Stimulated activated naive CD8-positive, alpha-beta T cell treated with anti-CD3 and anti-CD28 coated beads, Interleukin-15, amount 100 ng/mL, for 72 hours (primary cell): ENCODE measurements at regions not wholly inside any gene's neighbourhood (a gene's known extent, or its start where the extent isn't known, plus 50 kb on each side); places are given as distances from the start of the nearest gene placed in this dataset.
"Not testable (repeated sequence)": the region's sequence is repeated elsewhere in the genome, so short reads cannot be mapped to it uniquely, and the experiment has no call there.

Experiments used
- ATAC-seq: fragments of 150-1000 bp; cut with Tn5 transposase; 2 replicates; pipeline ENCODE4 v1.10.0; 2021; ENCODE audit warnings: mild to moderate bottlenecking, moderate library complexity
- DNase-seq, 2 donors: peaks; one replicate each; pipeline ENCODE4 v3.0.0; 2021 to 2022
- H3K27ac Mint-ChIP-seq, 2 donors: one replicate each; pipeline ENCODE4 v1.8.0; 2022; ENCODE audit warnings: mild to moderate bottlenecking in 2 of 2, mixed read lengths in 2 of 2, moderate library complexity in 2 of 2
- H3K27me3 Mint-ChIP-seq: one replicate; pipeline ENCODE4 v1.8.0; 2022; ENCODE audit warnings: mixed read lengths
- H3K4me1 Mint-ChIP-seq: one replicate; pipeline ENCODE4 v1.8.0; 2022; ENCODE audit warnings: mild to moderate bottlenecking, mixed read lengths
- H3K4me3 Mint-ChIP-seq, 2 donors: one replicate each; pipeline ENCODE4 v1.8.0; 2022; ENCODE audit warnings: mild to moderate bottlenecking in 2 of 2, mixed read lengths in 2 of 2, moderate library complexity in 1 of 2
- H3K9me3 Mint-ChIP-seq, 2 donors: one replicate each; pipeline ENCODE4 v1.8.0; 2022; ENCODE audit warnings: mixed read lengths in 2 of 2

- DNase-seq (no peak), ATAC-seq (no peak)
- H3K4me1 Mint-ChIP-seq: no peaks in the 10 kb centered on the region
- peaks cover 0 to 8% of the 10 kb centered on the region in 2 donors for H3K9me3 Mint-ChIP-seq
- H3K27me3 Mint-ChIP-seq: no peaks in the 10 kb centered on the region
- H3K27ac Mint-ChIP-seq: no peak overlapping the region
- no peak overlapping the region for H3K4me3 Mint-ChIP-seq
These were observed 411.4 kb upstream of the PDZRN3 start for GRCh38 chr3:74036102-74036501.

GRCh38 chr3:74033806-74034205, 409.1 kb upstream of the PDZRN3 start:
- ATAC-seq (no peak), DNase-seq (no peak)
- no peaks in the 10 kb centered on the region for H3K9me3 Mint-ChIP-seq
- no peak overlapping the region for H3K4me3 Mint-ChIP-seq
- no peaks in the 10 kb centered on the region for H3K4me1 Mint-ChIP-seq
- H3K27ac Mint-ChIP-seq: no peak overlapping the region
- H3K27me3 Mint-ChIP-seq: no peaks in the 10 kb centered on the region

- no peak for ATAC-seq
- no peaks in the 10 kb centered on the region for H3K4me1 Mint-ChIP-seq
These were observed 408.6 kb upstream of the PDZRN3 start for GRCh38 chr3:74033381-74033780.

GRCh38 chr3:74027121-74027520, 402.4 kb upstream of the PDZRN3 start:
- DNase-seq: no peak
- ATAC-seq: no peak
- Mint-ChIP-seq H3K4me3 (no peak overlapping the region), H3K27me3 (no peaks in the 10 kb centered on the region), H3K4me1 (no peaks in the 10 kb centered on the region), H3K27ac (no peak overlapping the region), H3K9me3 (peaks cover 0 to 5% of the 10 kb centered on the region in 2 donors)

More at GRCh38 chr3:74033381-74033780, 408.6 kb upstream of the PDZRN3 start:
- DNase-seq: no peak
- no peaks in the 10 kb centered on the region for H3K27me3 Mint-ChIP-seq
- no peak overlapping the region for H3K4me3 Mint-ChIP-seq
- no peak overlapping the region for H3K27ac Mint-ChIP-seq
- no peaks in the 10 kb centered on the region for H3K9me3 Mint-ChIP-seq

GRCh38 chr3:74023395-74023794, 398.7 kb upstream of the PDZRN3 start:
- DNase-seq: no peak

GRCh38 chr3:74021449-74021848, 396.7 kb upstream of the PDZRN3 start:
- no peaks in the 10 kb centered on the region for H3K27me3 Mint-ChIP-seq
- H3K27ac Mint-ChIP-seq: no peak overlapping the region
- no peak overlapping the region for H3K4me3 Mint-ChIP-seq
- peaks cover 0 to 5% of the 10 kb centered on the region in 2 donors for H3K9me3 Mint-ChIP-seq
- H3K4me1 Mint-ChIP-seq: no peaks in the 10 kb centered on the region
- ATAC-seq (no peak), DNase-seq (no peak)

More at GRCh38 chr3:74023395-74023794, 398.7 kb upstream of the PDZRN3 start:
- H3K9me3 Mint-ChIP-seq: peaks cover 0 to 5% of the 10 kb centered on the region in 2 donors
- no peaks in the 10 kb centered on the region for H3K27me3 Mint-ChIP-seq
- no peak overlapping the region for H3K4me3 Mint-ChIP-seq
- ATAC-seq: no peak
- no peak overlapping the region for H3K27ac Mint-ChIP-seq
- H3K4me1 Mint-ChIP-seq: no peaks in the 10 kb centered on the region

GRCh38 chr3:74009961-74010844, 385.5 kb upstream of the PDZRN3 start:
- no peak for ATAC-seq
- DNase-seq: no peak
- H3K27ac Mint-ChIP-seq: no peak overlapping the region
- no peaks in the 10 kb centered on the region for H3K4me1 Mint-ChIP-seq
- H3K27me3 Mint-ChIP-seq: no peaks in the 10 kb centered on the region
- H3K4me3 Mint-ChIP-seq: no peak overlapping the region
- H3K9me3 Mint-ChIP-seq: peaks cover 5 to 12% of the 10 kb centered on the region in 2 donors

GRCh38 chr3:74004386-74004785, 379.6 kb upstream of the PDZRN3 start:
- H3K27me3 Mint-ChIP-seq: no peaks in the 10 kb centered on the region
- H3K4me3 Mint-ChIP-seq: no peak overlapping the region
- H3K4me1 Mint-ChIP-seq: no peaks in the 10 kb centered on the region
- no peak overlapping the region for H3K27ac Mint-ChIP-seq
- DNase-seq (no peak), ATAC-seq (no peak)
- peaks cover 0 to 5% of the 10 kb centered on the region in 2 donors for H3K9me3 Mint-ChIP-seq

GRCh38 chr3:74003734-74004133, 379.0 kb upstream of the PDZRN3 start:
- H3K4me1 Mint-ChIP-seq: no peaks in the 10 kb centered on the region
- DNase-seq (no peak), ATAC-seq (no peak)

GRCh38 chr3:74001436-74001835, 376.7 kb upstream of the PDZRN3 start:
- no peak overlapping the region for H3K27ac Mint-ChIP-seq
- no peak overlapping the region for H3K4me3 Mint-ChIP-seq
- peaks cover 0 to 5% of the 10 kb centered on the region in 2 donors for H3K9me3 Mint-ChIP-seq
- H3K4me1 Mint-ChIP-seq: no peaks in the 10 kb centered on the region
- H3K27me3 Mint-ChIP-seq: no peaks in the 10 kb centered on the region
- ATAC-seq (no peak), DNase-seq (no peak)

More at GRCh38 chr3:74003734-74004133, 379.0 kb upstream of the PDZRN3 start:
- Mint-ChIP-seq H3K4me3 (no peak overlapping the region), H3K9me3 (peaks cover 0 to 5% of the 10 kb centered on the region in 2 donors), H3K27me3 (no peaks in the 10 kb centered on the region), H3K27ac (no peak overlapping the region)

GRCh38 chr3:74000725-74001124, 376.0 kb upstream of the PDZRN3 start:
- Mint-ChIP-seq H3K4me1 (no peaks in the 10 kb centered on the region), H3K4me3 (no peak overlapping the region), H3K9me3 (peaks cover 0 to 2% of the 10 kb centered on the region in 2 donors), H3K27me3 (no peaks in the 10 kb centered on the region), H3K27ac (no peak overlapping the region)
- ATAC-seq (no peak), DNase-seq (no peak)

- Mint-ChIP-seq H3K4me1 (no peaks in the 10 kb centered on the region), H3K4me3 (no peak overlapping the region), H3K27ac (no peak overlapping the region), H3K9me3 (no peaks in the 10 kb centered on the region), H3K27me3 (no peaks in the 10 kb centered on the region)
- DNase-seq (no peak), ATAC-seq (no peak)
These were observed 374.8 kb upstream of the PDZRN3 start for GRCh38 chr3:73999501-73999900.

GRCh38 chr3:73990691-73991090, 365.9 kb upstream of the PDZRN3 start:
- H3K27ac Mint-ChIP-seq, H3K27me3 Mint-ChIP-seq, ATAC-seq, DNase-seq, H3K4me1 Mint-ChIP-seq, H3K4me3 Mint-ChIP-seq: not testable (repeated sequence)
- peaks cover 7 to 24% of the 10 kb centered on the region in 2 donors for H3K9me3 Mint-ChIP-seq

GRCh38 chr3:73966733-73967132, 342.0 kb upstream of the PDZRN3 start:
- ATAC-seq: no peak
- peaks cover 9 to 12% of the 10 kb centered on the region in 2 donors for H3K9me3 Mint-ChIP-seq
- H3K27ac Mint-ChIP-seq: no peak overlapping the region
- no peaks in the 10 kb centered on the region for H3K27me3 Mint-ChIP-seq
- no peak overlapping the region for H3K4me3 Mint-ChIP-seq
- no peaks in the 10 kb centered on the region for H3K4me1 Mint-ChIP-seq
- no peak for DNase-seq

GRCh38 chr3:73964818-73965217, 340.1 kb upstream of the PDZRN3 start:
- H3K9me3 Mint-ChIP-seq: peaks cover 0 to 5% of the 10 kb centered on the region in 2 donors
- H3K4me1 Mint-ChIP-seq: no peaks in the 10 kb centered on the region
- no peak overlapping the region for H3K27ac Mint-ChIP-seq
- H3K27me3 Mint-ChIP-seq: no peaks in the 10 kb centered on the region
- ATAC-seq: no peak
- H3K4me3 Mint-ChIP-seq: no peak overlapping the region
- no peak for DNase-seq

GRCh38 chr3:73955494-73956070, 330.8 kb upstream of the PDZRN3 start:
- Mint-ChIP-seq H3K27ac (no peak overlapping the region), H3K27me3 (no peaks in the 10 kb centered on the region), H3K9me3 (peaks cover 0 to 5% of the 10 kb centered on the region in 2 donors), H3K4me1 (no peaks in the 10 kb centered on the region), H3K4me3 (no peak overlapping the region)
- no peak for DNase-seq
- ATAC-seq: no peak
